ENCODE measurements at regions not wholly inside any gene's neighbourhood (a gene's known extent, or its start where the extent isn't known, plus 50 kb on each side); places are given as distances from the start of the nearest gene placed in this dataset.
"Not testable (repeated sequence)": the region's sequence is repeated elsewhere in the genome, so short reads cannot be mapped to it uniquely, and the experiment has no call there.

- no peak for DNase-seq
Observed at GRCh38 chr7:9082203-9082602, 648.8 kb downstream of the NXPH1 start.

GRCh38 chr7:9083837-9084236 is 650.4 kb downstream of the NXPH1 start:
- DNase-seq, result peak; percentile 10

- peak; percentile 37 for DNase-seq
Observed at GRCh38 chr7:9091282-9091681, 657.9 kb downstream of the NXPH1 start.

- no peak for DNase-seq
Observed at GRCh38 chr7:9097565-9098060, 664.2 kb downstream of the NXPH1 start.

- no peak for DNase-seq
Observed at GRCh38 chr7:9100289-9100688, 666.9 kb downstream of the NXPH1 start.

GRCh38 chr7:9102846-9103245 is 669.4 kb downstream of the NXPH1 start:
- DNase-seq, result no peak

GRCh38 chr7:9106747-9107146 is 673.3 kb downstream of the NXPH1 start:
- no peak for DNase-seq

GRCh38 chr7:9120331-9120730 is 686.9 kb downstream of the NXPH1 start:
- no peak for DNase-seq

GRCh38 chr7:9124320-9124719 is 690.9 kb downstream of the NXPH1 start:
- no peak for DNase-seq

GRCh38 chr7:9125246-9125645 is 691.8 kb downstream of the NXPH1 start:
- DNase-seq, result peak; percentile 40

GRCh38 chr7:9127901-9128300 is 694.5 kb downstream of the NXPH1 start:
- no peak for DNase-seq

GRCh38 chr7:9148687-9149086 is 715.3 kb downstream of the NXPH1 start:
- DNase-seq, result no peak

GRCh38 chr7:9149499-9150082 is 716.2 kb downstream of the NXPH1 start:
- no peak for DNase-seq

GRCh38 chr7:9163691-9164090 is 730.3 kb downstream of the NXPH1 start:
- not testable (repeated sequence) for DNase-seq

- DNase-seq, result no peak
Observed at GRCh38 chr7:9175871-9176270, 742.5 kb downstream of the NXPH1 start.

- DNase-seq, result no peak
Observed at GRCh38 chr7:9181356-9181755, 747.9 kb downstream of the NXPH1 start.

- no peak for DNase-seq
Observed at GRCh38 chr7:9186730-9187129, 753.3 kb downstream of the NXPH1 start.

- no peak for DNase-seq
Observed at GRCh38 chr7:9189703-9190102, 756.3 kb downstream of the NXPH1 start.

GRCh38 chr7:9192969-9193368 is 759.6 kb downstream of the NXPH1 start:
- no peak for DNase-seq

GRCh38 chr7:9200626-9201025 is 767.2 kb downstream of the NXPH1 start:
- no peak for DNase-seq

- DNase-seq, result no peak
Observed at GRCh38 chr7:9201928-9202327, 768.5 kb downstream of the NXPH1 start.

GRCh38 chr7:9204571-9204970 is 771.2 kb downstream of the NXPH1 start:
- DNase-seq, result no peak

GRCh38 chr7:9210114-9210513 is 776.7 kb downstream of the NXPH1 start:
- no peak for DNase-seq

GRCh38 chr7:9217204-9217603 is 783.8 kb downstream of the NXPH1 start:
- DNase-seq, result no peak

GRCh38 chr7:9226500-9226899 is 793.1 kb downstream of the NXPH1 start:
- no peak for DNase-seq
